HG03575 (cell line): ENCODE measurements at regions not wholly inside any gene's neighbourhood (a gene's known extent, or its start where the extent isn't known, plus 50 kb on each side); places are given as distances from the start of the nearest gene placed in this dataset.
"Not testable (repeated sequence)": the region's sequence is repeated elsewhere in the genome, so short reads cannot be mapped to it uniquely, and the experiment has no call there.

Experiments used
- ATAC-seq: cut with Tn5 transposase; IDR thresholded peaks from one replicate; pipeline ENCODE4 v1.9.1; 2021; ENCODE audit not compliant: unreplicated experiment, insufficient number of reproducible peaks, low FRiP score; ENCODE audit errors: extremely low read depth

GRCh38 chr15:20280141-20280932 is 261.3 kb downstream of the GOLGA6L6 start:
- not testable (repeated sequence) for ATAC-seq

GRCh38 chr15:20279056-20279455 is 262.5 kb downstream of the GOLGA6L6 start:
- ATAC-seq = not testable (repeated sequence)

- ATAC-seq = not testable (repeated sequence)
Measured at GRCh38 chr15:20278376-20278775, 263.2 kb downstream of the GOLGA6L6 start.

GRCh38 chr15:20277451-20277850 is 264.1 kb downstream of the GOLGA6L6 start:
- ATAC-seq = not testable (repeated sequence)

GRCh38 chr15:20276312-20277114 is 265.1 kb downstream of the GOLGA6L6 start:
- ATAC-seq = not testable (repeated sequence)

GRCh38 chr15:20275373-20275967 is 266.1 kb downstream of the GOLGA6L6 start:
- ATAC-seq = not testable (repeated sequence)

- ATAC-seq = no peak
Measured at GRCh38 chr15:20272422-20273184, 269.0 kb downstream of the GOLGA6L6 start.

- ATAC-seq = no peak
Measured at GRCh38 chr15:20271647-20272046, 270.0 kb downstream of the GOLGA6L6 start.

- not testable (repeated sequence) for ATAC-seq
Measured at GRCh38 chr15:20269956-20270355, 271.6 kb downstream of the GOLGA6L6 start.

- ATAC-seq = not testable (repeated sequence)
Measured at GRCh38 chr15:20267996-20268395, 273.6 kb downstream of the GOLGA6L6 start.

GRCh38 chr15:20267051-20267730 is 274.4 kb downstream of the GOLGA6L6 start:
- not testable (repeated sequence) for ATAC-seq

GRCh38 chr15:20265710-20266109 is 275.9 kb downstream of the GOLGA6L6 start:
- not testable (repeated sequence) for ATAC-seq

GRCh38 chr15:20261321-20262280 is 280.0 kb downstream of the GOLGA6L6 start:
- not testable (repeated sequence) for ATAC-seq

- ATAC-seq = not testable (repeated sequence)
Measured at GRCh38 chr15:20260650-20261049, 280.9 kb downstream of the GOLGA6L6 start.

GRCh38 chr15:20259559-20260190 is 281.9 kb downstream of the GOLGA6L6 start:
- not testable (repeated sequence) for ATAC-seq

GRCh38 chr15:20256394-20256793 is 285.2 kb downstream of the GOLGA6L6 start:
- ATAC-seq = not testable (repeated sequence)

- not testable (repeated sequence) for ATAC-seq
Measured at GRCh38 chr15:20255641-20256040, 286.0 kb downstream of the GOLGA6L6 start.
